K562 (cell line): ENCODE measurements at regions not wholly inside any gene's neighbourhood (a gene's known extent, or its start where the extent isn't known, plus 50 kb on each side); places are given as distances from the start of the nearest gene placed in this dataset.

Source experiments
- ATAC-seq: fragments of 200-7000 bp; cut with Tn5 transposase; 3 replicates; pipeline ENCODE4 v1.9.1; 2020; ENCODE audit warnings: moderate library complexity
- BruUV-seq: library from RNA; stranded (reverse); fragments of 400-500 nt; replicated peaks from 2 replicates; lab custom pipeline; 2021; lab: Mats Ljungman, UMichigan
- CTCF ChIA-PET: fragments of 300-600 bp; formaldehyde crosslinking; extraction: SDS; loops from one replicate; lab custom pipeline; 2021; ENCODE audit warnings: low intra/inter-chr PET ratio; lab: Yijun Ruan, JAX
- POLR2A ChIA-PET: fragments of 300-600, 350-650 bp; sonication (Branson Sonifier 250); formaldehyde crosslinking; extraction: SDS; loops from one replicate; lab custom pipeline; 2021; ENCODE audit warnings: antibody characterized with exemption, inconsistent platforms; lab: Yijun Ruan, JAX
- DNase-seq, 4 experiments: peaks; one replicate each; pipeline versions ENCODE4 v3.0.0 to v3.0.0-alpha.2; 2011 to 2018; ENCODE audit warnings: low spot score in 3 of 4, mixed read lengths in 3 of 4; ENCODE audit errors: extremely low read depth in 1 of 4
- FAIRE-seq: peaks from 2 replicates; lab custom pipeline; 2011; peaks lifted over from hg19 to GRCh38; lab: Jason Lieb, UNC
- H2AFZ ChIP-seq: 2 replicates; pipeline ENCODE4 v1.6.0; 2011; ENCODE audit warnings: low read depth, low read length, control low read depth, inconsistent platforms
- H3K27ac ChIP-seq: fragments of 200-600 bp; 3 replicates; pipeline ENCODE4 v1.8.0; 2011; ENCODE audit warnings: low read depth, mild to moderate bottlenecking, control low read depth, inconsistent platforms, low read length, moderate library complexity, mixed read lengths; ENCODE audit errors: extremely low read depth
- H3K27me3 ChIP-seq, 2 experiments: fragments of 300-600 bp in 1 of 2; 2 replicates in 1 of 2; 3 replicates in 1 of 2; pipeline versions ENCODE4 v1.6.0 to v1.8.0; 2011; ENCODE audit warnings: inconsistent platforms in 2 of 2, low read length in 2 of 2, mild to moderate bottlenecking in 1 of 2, mixed read lengths in 1 of 2, moderate library complexity in 1 of 2; ENCODE audit not compliant: control insufficient read depth in 2 of 2, insufficient read depth in 2 of 2
- H3K36me3 ChIP-seq: fragments of 300-600 bp; 3 replicates; pipeline ENCODE4 v1.8.0; 2011; ENCODE audit warnings: mild to moderate bottlenecking, low read length, inconsistent platforms; ENCODE audit not compliant: control insufficient read depth, insufficient read depth
- H3K4me1 ChIP-seq, 2 experiments: fragments of 200-600 bp in 1 of 2; replicated peaks in 1 of 2; 2 replicates in 1 of 2; 3 replicates in 1 of 2; pipeline versions ENCODE4 v1.5.1 to v1.8.0; 2011; ENCODE audit warnings: inconsistent platforms in 2 of 2, low read length in 2 of 2, mild to moderate bottlenecking in 1 of 2, mixed read lengths in 1 of 2, moderate library complexity in 1 of 2; ENCODE audit not compliant: control insufficient read depth in 2 of 2, insufficient read depth in 2 of 2
- H3K4me2 ChIP-seq: 2 replicates; pipeline ENCODE4 v1.6.1; 2011; ENCODE audit warnings: low read length, control low read depth, inconsistent platforms, mixed read lengths; ENCODE audit not compliant: insufficient read depth
- H3K4me3 ChIP-seq: fragments of 200-600 bp; sonication (generic), shearing (Covaris generic); 2 replicates; pipeline ENCODE4 v1.5.1; 2016; ENCODE audit warnings: control low read depth, inconsistent platforms
- H3K79me2 ChIP-seq: fragments of 200-600 bp; 3 replicates; pipeline ENCODE4 v1.8.0; 2011; ENCODE audit warnings: low read length, inconsistent platforms; ENCODE audit not compliant: control insufficient read depth, insufficient read depth
- H3K9ac ChIP-seq, 2 experiments: 2 replicates each; pipeline versions ENCODE4 v1.6.0 to v1.6.1; 2011; ENCODE audit warnings: low read depth in 2 of 2, low read length in 2 of 2, control low read depth in 1 of 2, inconsistent platforms in 1 of 2, mild to moderate bottlenecking in 1 of 2, mixed read lengths in 1 of 2; ENCODE audit not compliant: insufficient read depth in 1 of 2
- H3K9me1 ChIP-seq: one replicate; pipeline ENCODE4 v1.6.0; 2011; ENCODE audit warnings: inconsistent platforms, mild to moderate bottlenecking, low read length, moderate library complexity; ENCODE audit not compliant: control insufficient read depth, insufficient read depth
- H3K9me3 ChIP-seq: replicated peaks from 2 replicates; pipeline ENCODE4 v1.5.1; 2011; ENCODE audit warnings: low read depth, low read length, inconsistent platforms; ENCODE audit not compliant: control insufficient read depth, insufficient read depth
- H4K20me1 ChIP-seq: replicated peaks from 2 replicates; pipeline ENCODE4 v1.6.1; 2011; ENCODE audit warnings: low read length, inconsistent platforms, mixed read lengths; ENCODE audit not compliant: control insufficient read depth, insufficient read depth
- AFF1 ChIP-seq, 2 experiments: fragments of 450-650 bp; IDR thresholded peaks; 2 replicates each; pipeline ENCODE4 v1.6.1; 2018; ENCODE audit warnings: mild to moderate bottlenecking in 2 of 2, low read depth in 1 of 2; ENCODE audit not compliant: partially characterized antibody in 2 of 2
- ATF3 ChIP-seq, 2 experiments: fragments of 450-650 bp in 1 of 2; sonication (generic) in 1 of 2; formaldehyde crosslinking in 1 of 2; IDR thresholded peaks in 1 of 2; conservative IDR thresholded peaks in 1 of 2; 2 replicates each; pipeline versions ENCODE4 v1.6.1 to v1.8.1; 2016 to 2023; ENCODE audit warnings: mild to moderate bottlenecking in 2 of 2, moderate library complexity in 2 of 2, inconsistent platforms in 1 of 2, missing genetic modification reagents in 1 of 2
- DDX20 ChIP-seq: fragments of 450-650 bp; IDR thresholded peaks from 2 replicates; pipeline ENCODE4 v1.6.1; 2016; ENCODE audit warnings: missing genetic modification characterization, low read depth, mild to moderate bottlenecking, missing compliant biosample characterization, moderate library complexity
- HES1 ChIP-seq: fragments of 450-650 bp; IDR thresholded peaks from 2 replicates; pipeline ENCODE4 v1.6.1; 2016; ENCODE audit warnings: low read depth, mild to moderate bottlenecking, moderate library complexity
- HMG20B ChIP-seq: fragments of 250-450 bp; sonication (Bioruptor Pico); IDR thresholded peaks from 2 replicates; pipeline ENCODE4 v1.5.0; 2021; ENCODE audit warnings: mild to moderate bottlenecking
- NBN ChIP-seq: fragments of 450-650 bp; IDR thresholded peaks from 2 replicates; pipeline ENCODE4 v1.6.1; 2016; ENCODE audit warnings: low read depth, mild to moderate bottlenecking
- OTX1 ChIP-seq: fragments of 450-650 bp; formaldehyde crosslinking; IDR thresholded peaks from 2 replicates; pipeline ENCODE4 v1.4.0; 2022; ENCODE audit warnings: mild to moderate bottlenecking
- PHB2 ChIP-seq: fragments of 450-650 bp; IDR thresholded peaks from 2 replicates; pipeline ENCODE4 v1.6.1; 2017; ENCODE audit warnings: low read depth
- PKNOX1 ChIP-seq: fragments of 450-650 bp; IDR thresholded peaks from 2 replicates; pipeline ENCODE4 v1.6.1; 2016
- POLR2AphosphoS2 ChIP-seq: IDR thresholded peaks from 2 replicates; pipeline ENCODE4 v1.6.1; 2012; ENCODE audit warnings: low read length, improper control_type of control experiment
- POLR2H ChIP-seq: IDR thresholded peaks from 2 replicates; pipeline ENCODE4 v1.6.1; 2016; ENCODE audit warnings: missing genetic modification characterization, low read depth, mild to moderate bottlenecking, control low read depth, missing compliant biosample characterization, moderate library complexity
- TAF1 ChIP-seq: IDR thresholded peaks from 2 replicates; pipeline ENCODE4 v1.6.1; 2011; ENCODE audit warnings: mild to moderate bottlenecking, low read length, moderate library complexity; ENCODE audit not compliant: insufficient read depth, control insufficient read depth, severe bottlenecking; ENCODE audit errors: extremely low read depth
- U2AF1 ChIP-seq: fragments of 200-400 bp; formaldehyde crosslinking; optimal IDR thresholded peaks from 2 replicates; pipeline ENCODE3; 2017; ENCODE audit warnings: mild to moderate bottlenecking, low read depth, low read length, moderate library complexity
- ZBED1 ChIP-seq: IDR thresholded peaks from 2 replicates; pipeline ENCODE4 v1.6.1; 2014
- ZNF232 ChIP-seq: sonication (generic); formaldehyde crosslinking; IDR thresholded peaks from 2 replicates; pipeline ENCODE4 v1.8.0; 2022; ENCODE audit warnings: mild to moderate bottlenecking, missing genetic modification reagents
- ZNF561 ChIP-seq: fragments of 450-650 bp; formaldehyde crosslinking; conservative IDR thresholded peaks from 2 replicates; pipeline ENCODE4 v1.4.0; 2020; ENCODE audit warnings: mild to moderate bottlenecking, moderate library complexity
- WGBS: fragments of 100-300 bp; shearing (Covaris generic); methylation state at CpG from one replicate; pipeline ENCODE4 v1.1.6; 2016; ENCODE audit warnings: low coverage, mixed read lengths; ENCODE audit not compliant: insufficient coverage; ENCODE audit errors: missing lambda C conversion rate; 5-methylcytosine and 5-hydroxymethylcytosine counted together
- in situ Hi-C: fragments of 300-500 bp; cut with MboI; formaldehyde crosslinking; loops from 4 replicates; pipeline ENCODE4 v1.15.0; 2018; ENCODE audit warnings: inconsistent platforms, mixed read lengths
- intact Hi-C: fragments of 100-400 bp; cut with micrococcal nuclease; formaldehyde crosslinking; loops from 2 replicates; pipeline ENCODE4 v1.14.2; 2022

GRCh38 chr13:73329355-73329754 lies 270.6 kb downstream of the KLF5 start (continued):
- TF ChIP-seq ZNF232 (CRISPR knock-in tag) (no peak), HES1 (no peak), POLR2H (tag) (no peak)

- H4K20me1 ChIP-seq: no peaks in the 10 kb centered on the region
- in situ Hi-C loops (no loop called here), intact Hi-C loops (no loop called here)
- no peak overlapping the region for H3K9ac ChIP-seq
- FAIRE-seq: no peak
- 0% methylated on average over 3 of the region's 4 CpGs for WGBS
- no peak overlapping the region for H2AFZ ChIP-seq
- DNase-seq: no peak
- CTCF ChIA-PET: no interaction called here
- H3K4me1 ChIP-seq: no peaks in the 10 kb centered on the region
- H3K4me2 ChIP-seq: no peak overlapping the region
- H3K9me1 ChIP-seq: no peaks in the 10 kb centered on the region
- ATAC-seq: no peak
- H3K79me2 ChIP-seq: no peaks in the 10 kb centered on the region
- H3K27me3 ChIP-seq: no peaks in the 10 kb centered on the region
- no peak overlapping the region for H3K4me3 ChIP-seq
- POLR2A ChIA-PET: no interaction called here
- BruUV-seq: no TSS peak
- H3K36me3 ChIP-seq: no peaks in the 10 kb centered on the region
- H3K27ac ChIP-seq: no peak overlapping the region
- H3K9me3 ChIP-seq: no peaks in the 10 kb centered on the region
- TF ChIP-seq ATF3 (IDR thresholded peaks at IDR 0.05) (no peak), ATF3 (CRISPR knock-in tag; conservative IDR thresholded peaks at IDR 0.05) (no peak), TAF1 (no peak), U2AF1 (no peak), HMG20B (CRISPR knock-in tag) (no peak), NBN (no peak), POLR2AphosphoS2 (no peak), PHB2 (no peak), AFF1 (IDR thresholded peaks at IDR 0.05; ENCODE audit: low read depth in 1 of 2, partially characterized antibody in 2 of 2) (no peak), ZBED1 (no peak), PKNOX1 (no peak), DDX20 (tag) (no peak), ZNF561 (CRISPR knock-in tag) (no peak), OTX1 (CRISPR knock-in tag) (no peak)
Observed at GRCh38 chr13:73327579-73327978, 268.8 kb downstream of the KLF5 start.
